OCI-LY3 (cell line): ENCODE measurements at regions not wholly inside any gene's neighbourhood (a gene's known extent, or its start where the extent isn't known, plus 50 kb on each side); places are given as distances from the start of the nearest gene placed in this dataset.

Experiments
- EZH2phosphoT487 ChIP-seq: fragments of 200-600 bp; shearing (Covaris generic); IDR thresholded peaks from 2 replicates; pipeline ENCODE4 v1.6.1; 2018; ENCODE audit warnings: antibody characterized with exemption, mixed run types, low read depth
- TF ChIP-seq, protein P1 (sequence below): fragments of 200-600, 300-600 bp; sonication (generic); IDR thresholded peaks from 2 replicates; pipeline ENCODE4 v1.5.1; 2014; ENCODE audit warnings: antibody characterized with exemption, low read length, low read depth

DNA sequence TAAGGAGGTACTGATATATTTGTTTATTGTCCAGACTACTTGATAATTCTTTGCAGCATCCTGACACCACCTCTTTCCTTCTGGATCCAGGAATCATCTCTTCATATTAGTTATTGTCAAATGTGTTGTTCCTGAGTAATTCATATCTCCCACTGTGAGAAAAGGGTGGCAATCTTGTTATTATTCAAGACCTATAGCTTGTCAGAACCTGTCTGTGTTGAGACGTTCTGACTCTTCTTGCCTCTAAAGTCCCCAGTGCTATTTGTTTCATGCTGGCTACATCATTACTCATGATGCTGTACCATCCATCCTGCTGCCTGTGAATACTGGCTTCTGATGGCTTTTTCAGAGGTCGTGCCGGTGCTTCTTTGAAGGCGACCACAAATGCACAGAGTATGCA lies 68.7 kb upstream of the TAF11L2 start:
- TF ChIP-seq, protein P1, sequence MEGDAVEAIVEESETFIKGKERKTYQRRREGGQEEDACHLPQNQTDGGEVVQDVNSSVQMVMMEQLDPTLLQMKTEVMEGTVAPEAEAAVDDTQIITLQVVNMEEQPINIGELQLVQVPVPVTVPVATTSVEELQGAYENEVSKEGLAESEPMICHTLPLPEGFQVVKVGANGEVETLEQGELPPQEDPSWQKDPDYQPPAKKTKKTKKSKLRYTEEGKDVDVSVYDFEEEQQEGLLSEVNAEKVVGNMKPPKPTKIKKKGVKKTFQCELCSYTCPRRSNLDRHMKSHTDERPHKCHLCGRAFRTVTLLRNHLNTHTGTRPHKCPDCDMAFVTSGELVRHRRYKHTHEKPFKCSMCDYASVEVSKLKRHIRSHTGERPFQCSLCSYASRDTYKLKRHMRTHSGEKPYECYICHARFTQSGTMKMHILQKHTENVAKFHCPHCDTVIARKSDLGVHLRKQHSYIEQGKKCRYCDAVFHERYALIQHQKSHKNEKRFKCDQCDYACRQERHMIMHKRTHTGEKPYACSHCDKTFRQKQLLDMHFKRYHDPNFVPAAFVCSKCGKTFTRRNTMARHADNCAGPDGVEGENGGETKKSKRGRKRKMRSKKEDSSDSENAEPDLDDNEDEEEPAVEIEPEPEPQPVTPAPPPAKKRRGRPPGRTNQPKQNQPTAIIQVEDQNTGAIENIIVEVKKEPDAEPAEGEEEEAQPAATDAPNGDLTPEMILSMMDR: no peak
- TF ChIP-seq EZH2phosphoT487: no peak
